Epithelial cell of proximal tubule (primary cell): ENCODE measurements at regions not wholly inside any gene's neighbourhood (a gene's known extent, or its start where the extent isn't known, plus 50 kb on each side); places are given as distances from the start of the nearest gene placed in this dataset.

ENCODE experiments used
- DNase-seq: peaks from one replicate; pipeline ENCODE4 v3.0.0-alpha.2; 2011; ENCODE audit warnings: low read depth
- H3K4me3 ChIP-seq: 2 replicates; pipeline ENCODE4 v1.5.1; 2011; ENCODE audit warnings: low read depth, mild to moderate bottlenecking, low read length
- CTCF ChIP-seq: conservative IDR thresholded peaks from 2 replicates; pipeline ENCODE4 v1.5.1; 2012; ENCODE audit warnings: low read depth, mild to moderate bottlenecking, low read length

- no peak overlapping the region for H3K4me3 ChIP-seq
Measured at GRCh38 chr13:40273253-40274025, 393.0 kb downstream of the FOXO1 start.

GRCh38 chr13:40274103-40274502 lies 392.3 kb downstream of the FOXO1 start:
- no peak for TF ChIP-seq CTCF
- no peak for DNase-seq
- no peak overlapping the region for H3K4me3 ChIP-seq

More at GRCh38 chr13:40273253-40274025, 393.0 kb downstream of the FOXO1 start:
- TF ChIP-seq CTCF = no peak
- no peak for DNase-seq

DNA sequence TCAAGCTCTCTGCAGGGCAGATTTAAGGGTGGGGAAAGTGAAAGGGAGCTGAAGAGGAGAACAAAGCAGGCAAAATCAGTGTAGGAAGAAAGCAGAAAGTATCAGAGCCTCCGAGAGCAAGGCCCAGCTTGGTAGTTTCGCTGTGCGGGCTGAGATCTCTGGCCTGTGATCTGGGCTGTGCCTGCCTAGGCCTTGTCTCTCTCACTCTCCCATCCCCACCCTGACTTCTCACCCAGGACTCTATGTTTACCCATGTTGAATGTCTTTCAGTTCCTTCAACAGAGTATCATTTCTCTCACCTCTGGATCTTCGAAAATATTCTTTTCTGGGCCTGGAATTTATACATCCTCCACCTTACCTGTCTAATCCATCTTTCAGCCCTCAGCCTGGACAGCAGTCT lies 391.3 kb downstream of the FOXO1 start:
- no peak overlapping the region for H3K4me3 ChIP-seq
- no peak for DNase-seq
- no peak for TF ChIP-seq CTCF

GRCh38 chr13:40275636-40276035 lies 390.8 kb downstream of the FOXO1 start:
- no peak for TF ChIP-seq CTCF
- DNase-seq = no peak
- H3K4me3 ChIP-seq = no peak overlapping the region

DNA sequence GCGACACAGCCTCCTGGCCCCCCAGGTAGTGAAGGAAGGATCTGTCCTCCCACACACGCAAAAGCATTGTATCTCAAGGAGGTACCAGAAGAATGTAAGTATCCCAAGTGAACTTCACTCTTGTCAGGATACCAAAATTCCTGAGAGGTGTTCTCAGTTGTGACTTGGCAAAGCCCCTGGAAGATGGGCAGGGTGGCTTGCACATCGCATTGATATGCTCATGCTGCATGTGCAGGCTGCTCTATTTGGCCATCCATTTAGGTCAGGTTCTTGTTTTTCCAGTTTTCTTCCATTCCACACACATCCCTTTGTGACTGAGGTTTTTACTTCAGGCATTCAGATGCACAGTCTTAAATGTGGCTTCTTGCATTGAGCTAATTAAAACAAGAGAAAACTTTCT lies 382.8 kb downstream of the FOXO1 start:
- DNase-seq = no peak
- no peak for TF ChIP-seq CTCF

DNA sequence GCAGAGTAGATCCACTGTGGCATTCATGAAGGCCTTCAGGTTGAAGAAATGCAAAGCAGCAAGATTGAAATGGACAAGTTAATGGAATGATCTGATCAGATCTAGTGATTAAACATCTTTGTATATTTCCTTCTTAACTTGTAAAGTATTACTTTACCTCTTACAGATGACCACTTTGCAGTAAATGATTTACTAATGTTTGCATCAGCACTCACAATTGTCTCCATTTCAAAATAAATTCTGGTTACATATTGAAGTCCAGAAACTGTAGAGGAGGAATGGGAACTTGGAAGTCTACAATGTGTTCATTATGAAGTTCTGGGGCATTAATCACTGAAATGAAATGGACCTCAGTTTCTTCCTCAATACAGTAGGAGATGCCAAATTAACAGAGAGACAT lies 380.8 kb downstream of the FOXO1 start:
- TF ChIP-seq CTCF = no peak
- no peak overlapping the region for H3K4me3 ChIP-seq
- no peak for DNase-seq

More for the DNA sequence above, 382.8 kb downstream of the FOXO1 start:
- no peak overlapping the region for H3K4me3 ChIP-seq

- no peak for DNase-seq
- TF ChIP-seq CTCF = no peak
Measured at GRCh38 chr13:40287428-40287827, 379.0 kb downstream of the FOXO1 start.

More at GRCh38 chr13:40287428-40287827, 379.0 kb downstream of the FOXO1 start:
- H3K4me3 ChIP-seq = no peak overlapping the region
